ENCODE measurements at regions not wholly inside any gene's neighbourhood (a gene's known extent, or its start where the extent isn't known, plus 50 kb on each side); places are given as distances from the start of the nearest gene placed in this dataset.

- TF ChIP-seq ASH2L (IDR thresholded peaks at IDR 0.05; ENCODE audit: borderline replicate concordance, low read depth): no peak
- TF ChIP-seq ZNF384 (IDR thresholded peaks at IDR 0.05; ENCODE audit: borderline replicate concordance, low read depth, low read length): no peak
- TF ChIP-seq POLR2AphosphoS5 (IDR thresholded peaks at IDR 0.05; ENCODE audit: low read length): no peak
- TF ChIP-seq ZNF217 (IDR thresholded peaks at IDR 0.05): no peak
These were observed 1543.5 kb downstream of the GRIK2 start for GRCh38 chr6:102936959-102937358.
